GM23248 (cell line): ENCODE measurements at regions not wholly inside any gene's neighbourhood (a gene's known extent, or its start where the extent isn't known, plus 50 kb on each side); places are given as distances from the start of the nearest gene placed in this dataset.

Source experiments
- EZH2 ChIP-seq: fragments of 200-600 bp; sonication (generic); IDR thresholded peaks from 2 replicates; pipeline ENCODE4 v1.6.1; 2018; ENCODE audit warnings: antibody characterized with exemption, mild to moderate bottlenecking; ENCODE audit not compliant: insufficient read depth, poor library complexity, severe bottlenecking
- EZH2phosphoT487 ChIP-seq: fragments of 200-600 bp; sonication (generic); IDR thresholded peaks from 2 replicates; pipeline ENCODE4 v1.6.1; 2018; ENCODE audit warnings: antibody characterized with exemption, moderate library complexity, mild to moderate bottlenecking, low read depth; ENCODE audit not compliant: insufficient read depth

- TF ChIP-seq EZH2 (no peak), EZH2phosphoT487 (no peak)
Measured at GRCh38 chr4:24091639-24092233, 201.9 kb upstream of the PPARGC1A start.
